H9 (cell line): ENCODE measurements at regions not wholly inside any gene's neighbourhood (a gene's known extent, or its start where the extent isn't known, plus 50 kb on each side); places are given as distances from the start of the nearest gene placed in this dataset.

ENCODE experiments used
- DNase-seq: peaks from one replicate; pipeline ENCODE4 v3.0.0-alpha.2; 2017
- H2AFZ ChIP-seq: one replicate; pipeline ENCODE4 v1.6.1; 2013; ENCODE audit warnings: mild to moderate bottlenecking, low read length, control low read depth, moderate library complexity
- H2AK5ac ChIP-seq: 2 replicates; pipeline ENCODE4 v1.6.1; 2013; ENCODE audit warnings: low read length, control low read depth, mixed read lengths; ENCODE audit not compliant: insufficient read length
- H2BK120ac ChIP-seq: one replicate; pipeline ENCODE4 v1.6.1; 2013; ENCODE audit warnings: low read depth, mild to moderate bottlenecking, low read length, control low read depth, inconsistent platforms; ENCODE audit not compliant: poor library complexity, severe bottlenecking
- H2BK12ac ChIP-seq: 2 replicates; pipeline ENCODE4 v1.6.1; 2013; ENCODE audit warnings: low read length, control low read depth, mixed read lengths, low read depth; ENCODE audit not compliant: insufficient read length
- H2BK15ac ChIP-seq: 2 replicates; pipeline ENCODE4 v1.6.1; 2013; ENCODE audit warnings: low read depth, low read length, control low read depth
- H2BK20ac ChIP-seq: one replicate; pipeline ENCODE4 v1.6.1; 2013; ENCODE audit warnings: low read depth, mild to moderate bottlenecking, low read length, control low read depth, inconsistent platforms; ENCODE audit not compliant: poor library complexity, severe bottlenecking
- H2BK5ac ChIP-seq: 2 replicates; pipeline ENCODE4 v1.6.1; 2013; ENCODE audit warnings: low read length, control low read depth, mixed read lengths; ENCODE audit not compliant: insufficient read length
- H3K14ac ChIP-seq: 2 replicates; pipeline ENCODE4 v1.6.1; 2013; ENCODE audit warnings: low read length, control low read depth; ENCODE audit not compliant: insufficient read depth
- H3K18ac ChIP-seq: 2 replicates; pipeline ENCODE4 v1.6.1; 2013; ENCODE audit warnings: low read depth, mild to moderate bottlenecking, mixed read lengths, low read length, control low read depth; ENCODE audit not compliant: insufficient read length
- H3K23ac ChIP-seq: 2 replicates; pipeline ENCODE4 v1.6.1; 2013; ENCODE audit warnings: low read length, control low read depth, mixed read lengths, low read depth; ENCODE audit not compliant: insufficient read length
- H3K23me2 ChIP-seq: 2 replicates; pipeline ENCODE4 v1.6.1; 2013; ENCODE audit warnings: low read depth, mild to moderate bottlenecking, mixed read lengths, low read length, control low read depth; ENCODE audit not compliant: insufficient read length, poor library complexity, severe bottlenecking
- H3K27ac ChIP-seq: 2 replicates; pipeline ENCODE4 v1.5.1; 2013; ENCODE audit warnings: low read length, control low read depth, mixed read lengths, low read depth; ENCODE audit not compliant: insufficient read length
- H3K27me3 ChIP-seq: 2 replicates; pipeline ENCODE4 v1.6.1; 2013; ENCODE audit warnings: low read length, control low read depth, inconsistent platforms; ENCODE audit not compliant: insufficient read depth
- H3K4ac ChIP-seq: 2 replicates; pipeline ENCODE4 v1.6.1; 2013; ENCODE audit warnings: low read depth, mild to moderate bottlenecking, control low read depth, inconsistent platforms, low read length, moderate library complexity
- H3K4me1 ChIP-seq: 2 replicates; pipeline ENCODE4 v1.6.1; 2013; ENCODE audit warnings: low read length, control low read depth, inconsistent platforms; ENCODE audit not compliant: insufficient read depth
- H3K4me2 ChIP-seq: 2 replicates; pipeline ENCODE4 v1.6.1; 2013; ENCODE audit warnings: low read length, control low read depth, mixed read lengths; ENCODE audit not compliant: insufficient read length, insufficient read depth
- H3K56ac ChIP-seq: 2 replicates; pipeline ENCODE4 v1.6.1; 2013; ENCODE audit warnings: low read depth, mild to moderate bottlenecking, mixed read lengths, low read length, control low read depth; ENCODE audit not compliant: insufficient read length
- H3K79me1 ChIP-seq: 2 replicates; pipeline ENCODE4 v1.6.1; 2013; ENCODE audit warnings: low read depth, mild to moderate bottlenecking, moderate library complexity, low read length, control low read depth, inconsistent platforms; ENCODE audit not compliant: insufficient read depth, poor library complexity, severe bottlenecking
- H3K79me2 ChIP-seq: 2 replicates; pipeline ENCODE4 v1.6.1; 2013; ENCODE audit warnings: low read length, control low read depth, inconsistent platforms; ENCODE audit not compliant: insufficient read depth
- H3K9ac ChIP-seq: 2 replicates; pipeline ENCODE4 v1.6.1; 2013; ENCODE audit warnings: low read length, control low read depth, mixed read lengths; ENCODE audit not compliant: insufficient read length; ENCODE audit errors: extremely low read depth
- H3K9me3 ChIP-seq: one replicate; pipeline ENCODE4 v1.6.1; 2013; ENCODE audit warnings: low read depth, low read length, inconsistent platforms; ENCODE audit not compliant: control insufficient read depth
- H3T11ph ChIP-seq: one replicate; pipeline ENCODE4 v1.6.1; 2013; ENCODE audit warnings: mild to moderate bottlenecking, low read length, control low read depth, inconsistent platforms
- H4K20me1 ChIP-seq: one replicate; pipeline ENCODE4 v1.6.1; 2013; ENCODE audit not compliant: control insufficient read depth, insufficient read length, insufficient read depth
- H4K5ac ChIP-seq: 2 replicates; pipeline ENCODE4 v1.6.1; 2013; ENCODE audit warnings: low read depth, mild to moderate bottlenecking, mixed read lengths, low read length, control low read depth; ENCODE audit not compliant: insufficient read length
- H4K8ac ChIP-seq: replicated peaks from 2 replicates; pipeline ENCODE4 v1.6.1; 2013; ENCODE audit warnings: low read length, control low read depth, mixed read lengths, low read depth; ENCODE audit not compliant: insufficient read length
- H4K91ac ChIP-seq: 2 replicates; pipeline ENCODE4 v1.6.1; 2013; ENCODE audit warnings: low read depth, mild to moderate bottlenecking, moderate library complexity, mixed read lengths, low read length, control low read depth; ENCODE audit not compliant: insufficient read length
- H3K27ac Mint-ChIP-seq, 3 experiments: 2 replicates in 2 of 3; 3 replicates in 1 of 3; pipeline ENCODE4 v1.8.0; 2020 to 2021; ENCODE audit warnings: mixed read lengths in 3 of 3, mild to moderate bottlenecking in 1 of 3, moderate library complexity in 1 of 3
- H3K27me3 Mint-ChIP-seq: 2 replicates; pipeline ENCODE4 v1.8.0; 2021; ENCODE audit warnings: low read depth, mild to moderate bottlenecking, moderate library complexity, mixed read lengths
- H3K36me3 Mint-ChIP-seq, 3 experiments: 2 replicates in 2 of 3; 3 replicates in 1 of 3; pipeline ENCODE4 v1.8.0; 2020 to 2021; ENCODE audit warnings: low read depth in 3 of 3, mixed read lengths in 3 of 3; ENCODE audit not compliant: insufficient read depth in 1 of 3
- H3K4me1 Mint-ChIP-seq, 2 experiments: 2 replicates each; pipeline ENCODE4 v1.8.0; 2020; ENCODE audit warnings: mixed read lengths in 2 of 2
- H3K4me3 Mint-ChIP-seq, 2 experiments: 2 replicates in 1 of 2; 3 replicates in 1 of 2; pipeline ENCODE4 v1.8.0; 2020 to 2021; ENCODE audit warnings: mild to moderate bottlenecking in 2 of 2, mixed read lengths in 2 of 2, moderate library complexity in 1 of 2
- H3K9me3 Mint-ChIP-seq, 2 experiments: 2 replicates in 1 of 2; 3 replicates in 1 of 2; pipeline ENCODE4 v1.8.0; 2020; ENCODE audit warnings: mild to moderate bottlenecking in 2 of 2, mixed read lengths in 2 of 2, moderate library complexity in 1 of 2
- WGBS: extraction: QIAGEN DNeasy Blood & Tissue Kit; methylation state at CpG from one replicate; pipeline ENCODE4 v1.1.7; 2013; ENCODE audit warnings: missing lambda C conversion rate, low lambda C conversion rate, mixed read lengths; ENCODE audit not compliant: insufficient read length; ENCODE audit errors: extremely low coverage; 5-methylcytosine and 5-hydroxymethylcytosine counted together
- TF ChIP-seq, protein P1 (sequence below): fragments of 200-600 bp; sonication (generic); conservative IDR thresholded peaks from 3 replicates; pipeline ENCODE4 v1.8.0; 2021; ENCODE audit warnings: antibody characterized with exemption, mild to moderate bottlenecking

- H3K27ac Mint-ChIP-seq = no peak overlapping the region; a peak in 2 of 7 replicates
- no peak overlapping the region for H2AK5ac ChIP-seq
- peaks cover 0 to 2% of the 10 kb centered on the region in 2 experiments; a peak in 1 of 5 replicates for H3K9me3 Mint-ChIP-seq
- no peak overlapping the region for H4K8ac ChIP-seq
- no peak overlapping the region for H3K27ac ChIP-seq
- no peak overlapping the region for H3K9ac ChIP-seq
- no peak overlapping the region for H3K14ac ChIP-seq
- no peak overlapping the region for H4K91ac ChIP-seq
- H2BK15ac ChIP-seq = no peak overlapping the region
- H3K18ac ChIP-seq = no peak overlapping the region
- no peak overlapping the region for H3K4me3 Mint-ChIP-seq
- no peak for DNase-seq
- H2AFZ ChIP-seq = no peak overlapping the region
- WGBS = no CpG with 5 or more reads among the region's 3 CpGs
- peaks cover 8 to 15% of the 10 kb centered on the region in 2 experiments for H3K4me1 Mint-ChIP-seq
- H3K23me2 ChIP-seq = no peaks in the 10 kb centered on the region
- no peaks in the 10 kb centered on the region for H3K4me1 ChIP-seq
- H3K27me3 ChIP-seq = no peaks in the 10 kb centered on the region
- no peaks in the 10 kb centered on the region for H3K27me3 Mint-ChIP-seq
- TF ChIP-seq, protein P1, sequence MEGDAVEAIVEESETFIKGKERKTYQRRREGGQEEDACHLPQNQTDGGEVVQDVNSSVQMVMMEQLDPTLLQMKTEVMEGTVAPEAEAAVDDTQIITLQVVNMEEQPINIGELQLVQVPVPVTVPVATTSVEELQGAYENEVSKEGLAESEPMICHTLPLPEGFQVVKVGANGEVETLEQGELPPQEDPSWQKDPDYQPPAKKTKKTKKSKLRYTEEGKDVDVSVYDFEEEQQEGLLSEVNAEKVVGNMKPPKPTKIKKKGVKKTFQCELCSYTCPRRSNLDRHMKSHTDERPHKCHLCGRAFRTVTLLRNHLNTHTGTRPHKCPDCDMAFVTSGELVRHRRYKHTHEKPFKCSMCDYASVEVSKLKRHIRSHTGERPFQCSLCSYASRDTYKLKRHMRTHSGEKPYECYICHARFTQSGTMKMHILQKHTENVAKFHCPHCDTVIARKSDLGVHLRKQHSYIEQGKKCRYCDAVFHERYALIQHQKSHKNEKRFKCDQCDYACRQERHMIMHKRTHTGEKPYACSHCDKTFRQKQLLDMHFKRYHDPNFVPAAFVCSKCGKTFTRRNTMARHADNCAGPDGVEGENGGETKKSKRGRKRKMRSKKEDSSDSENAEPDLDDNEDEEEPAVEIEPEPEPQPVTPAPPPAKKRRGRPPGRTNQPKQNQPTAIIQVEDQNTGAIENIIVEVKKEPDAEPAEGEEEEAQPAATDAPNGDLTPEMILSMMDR = peak; percentile 52
- no peak overlapping the region for H2BK5ac ChIP-seq
- H3K79me1 ChIP-seq = no peaks in the 10 kb centered on the region
- H3K4ac ChIP-seq = no peak overlapping the region
- H3K9me3 ChIP-seq = no peaks in the 10 kb centered on the region
- peaks cover 0 to 1% (median 0%) of the 10 kb centered on the region in 3 experiments; a peak in 2 of 7 replicates for H3K36me3 Mint-ChIP-seq
- H2BK120ac ChIP-seq = no peak overlapping the region
- H3T11ph ChIP-seq = no peak overlapping the region
- H2BK12ac ChIP-seq = no peak overlapping the region
- H4K20me1 ChIP-seq = no peaks in the 10 kb centered on the region
- no peak overlapping the region for H2BK20ac ChIP-seq
- no peak overlapping the region for H3K4me2 ChIP-seq
- no peaks in the 10 kb centered on the region for H3K79me2 ChIP-seq
- no peak overlapping the region for H3K56ac ChIP-seq
- H4K5ac ChIP-seq = no peak overlapping the region
- no peak overlapping the region for H3K23ac ChIP-seq
These were observed 118.8 kb upstream of the PALMD start for GRCh38 chr1:99527078-99527477.
